DND-41 (cell line): ENCODE measurements at regions not wholly inside any gene's neighbourhood (a gene's known extent, or its start where the extent isn't known, plus 50 kb on each side); places are given as distances from the start of the nearest gene placed in this dataset.

ENCODE experiments used
- ATAC-seq: fragments of 200-7000 bp; cut with Tn5 transposase; 3 replicates; pipeline ENCODE4 v1.9.1; 2021; ENCODE audit warnings: low read depth; ENCODE audit not compliant: insufficient read depth
- DNase-seq: peaks from one replicate; pipeline ENCODE4 v3.0.0-alpha.2; 2020
- H2AFZ ChIP-seq: 2 replicates; pipeline ENCODE4 v1.6.0; 2012; ENCODE audit warnings: low read depth, low read length
- H3K27ac ChIP-seq: 2 replicates; pipeline ENCODE4 v1.5.1; 2012; ENCODE audit warnings: low read length, inconsistent platforms
- H3K27me3 ChIP-seq: fragments of 200-600 bp; sonication (generic); 2 replicates; pipeline ENCODE4 v1.6.0; 2012; ENCODE audit warnings: low read length, mild to moderate bottlenecking, inconsistent platforms; ENCODE audit not compliant: insufficient read depth, poor library complexity
- H3K36me3 ChIP-seq: 2 replicates; pipeline ENCODE4 v1.5.1; 2012; ENCODE audit warnings: low read length, inconsistent platforms; ENCODE audit not compliant: insufficient read depth
- H3K4me1 ChIP-seq: 2 replicates; pipeline ENCODE4 v1.5.1; 2012; ENCODE audit warnings: mild to moderate bottlenecking, low read length; ENCODE audit not compliant: insufficient read depth
- H3K4me2 ChIP-seq: 2 replicates; pipeline ENCODE4 v1.6.0; 2012; ENCODE audit warnings: mild to moderate bottlenecking, moderate library complexity, low read length, inconsistent platforms; ENCODE audit not compliant: insufficient read depth
- H3K4me3 ChIP-seq, 2 experiments: fragments of 200-600 bp in 1 of 2; shearing (Covaris generic) in 1 of 2; 2 replicates each; pipeline ENCODE4 v1.5.1; 2012 to 2016; ENCODE audit warnings: inconsistent platforms in 2 of 2, low read length in 2 of 2, mild to moderate bottlenecking in 2 of 2, low read depth in 1 of 2, moderate library complexity in 1 of 2
- H3K79me2 ChIP-seq: 2 replicates; pipeline ENCODE4 v1.6.0; 2012; ENCODE audit warnings: low read length, inconsistent platforms; ENCODE audit not compliant: insufficient read depth
- H3K9ac ChIP-seq: 2 replicates; pipeline ENCODE4 v1.6.0; 2012; ENCODE audit warnings: low read depth, mild to moderate bottlenecking, inconsistent platforms, low read length, moderate library complexity
- H3K9me3 ChIP-seq: 2 replicates; pipeline ENCODE4 v1.5.1; 2012; ENCODE audit warnings: low read length, moderate library complexity, mild to moderate bottlenecking, inconsistent platforms; ENCODE audit not compliant: insufficient read depth, severe bottlenecking
- H4K20me1 ChIP-seq: 2 replicates; pipeline ENCODE4 v1.6.0; 2012; ENCODE audit warnings: low read length; ENCODE audit not compliant: insufficient read depth
- EZH2 ChIP-seq: IDR thresholded peaks from 3 replicates; pipeline ENCODE4 v1.6.1; 2012; ENCODE audit warnings: borderline replicate concordance, low read depth, mild to moderate bottlenecking, moderate library complexity, low read length, inconsistent platforms; ENCODE audit not compliant: severe bottlenecking
- TF ChIP-seq, protein P1 (sequence below): IDR thresholded peaks from 2 replicates; pipeline ENCODE4 v1.5.1; 2012; ENCODE audit warnings: borderline replicate concordance, low read length, moderate library complexity, mild to moderate bottlenecking; ENCODE audit not compliant: poor library complexity, severe bottlenecking; ENCODE audit errors: extremely low read depth

DNA sequence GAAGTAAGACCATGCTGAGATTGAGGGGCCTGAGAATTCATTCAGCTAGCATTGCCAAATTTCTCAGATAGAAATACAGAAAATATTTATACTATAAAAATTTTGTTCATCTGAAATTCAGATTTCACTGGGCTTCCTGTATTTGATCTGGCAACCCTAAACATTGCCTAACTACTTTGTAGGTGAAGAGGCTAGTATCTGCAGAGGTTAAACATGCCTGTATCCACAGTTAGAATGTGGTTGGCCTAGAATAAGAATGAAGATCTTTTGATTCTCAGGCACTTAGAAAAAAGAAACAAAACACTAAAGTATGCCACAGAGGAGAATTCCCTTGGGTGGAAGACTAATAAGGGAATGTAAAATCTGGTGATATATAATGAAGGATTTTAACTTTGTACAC, 189.0 kb downstream of the DIPK2A start:
- Histone ChIP-seq H3K27me3 (no peaks in the 10 kb centered on the region), H3K4me2 (no peak overlapping the region), H3K4me3 (no peak overlapping the region), H3K4me1 (no peaks in the 10 kb centered on the region), H3K9me3 (no peaks in the 10 kb centered on the region), H4K20me1 (no peaks in the 10 kb centered on the region), H3K9ac (no peak overlapping the region), H3K79me2 (no peaks in the 10 kb centered on the region), H3K27ac (no peak overlapping the region), H2AFZ (no peak overlapping the region), H3K36me3 (no peaks in the 10 kb centered on the region)
- DNase-seq (no peak), ATAC-seq (no peak)
- TF ChIP-seq, protein P1, sequence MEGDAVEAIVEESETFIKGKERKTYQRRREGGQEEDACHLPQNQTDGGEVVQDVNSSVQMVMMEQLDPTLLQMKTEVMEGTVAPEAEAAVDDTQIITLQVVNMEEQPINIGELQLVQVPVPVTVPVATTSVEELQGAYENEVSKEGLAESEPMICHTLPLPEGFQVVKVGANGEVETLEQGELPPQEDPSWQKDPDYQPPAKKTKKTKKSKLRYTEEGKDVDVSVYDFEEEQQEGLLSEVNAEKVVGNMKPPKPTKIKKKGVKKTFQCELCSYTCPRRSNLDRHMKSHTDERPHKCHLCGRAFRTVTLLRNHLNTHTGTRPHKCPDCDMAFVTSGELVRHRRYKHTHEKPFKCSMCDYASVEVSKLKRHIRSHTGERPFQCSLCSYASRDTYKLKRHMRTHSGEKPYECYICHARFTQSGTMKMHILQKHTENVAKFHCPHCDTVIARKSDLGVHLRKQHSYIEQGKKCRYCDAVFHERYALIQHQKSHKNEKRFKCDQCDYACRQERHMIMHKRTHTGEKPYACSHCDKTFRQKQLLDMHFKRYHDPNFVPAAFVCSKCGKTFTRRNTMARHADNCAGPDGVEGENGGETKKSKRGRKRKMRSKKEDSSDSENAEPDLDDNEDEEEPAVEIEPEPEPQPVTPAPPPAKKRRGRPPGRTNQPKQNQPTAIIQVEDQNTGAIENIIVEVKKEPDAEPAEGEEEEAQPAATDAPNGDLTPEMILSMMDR: no peak
- no peak for TF ChIP-seq EZH2

DNA sequence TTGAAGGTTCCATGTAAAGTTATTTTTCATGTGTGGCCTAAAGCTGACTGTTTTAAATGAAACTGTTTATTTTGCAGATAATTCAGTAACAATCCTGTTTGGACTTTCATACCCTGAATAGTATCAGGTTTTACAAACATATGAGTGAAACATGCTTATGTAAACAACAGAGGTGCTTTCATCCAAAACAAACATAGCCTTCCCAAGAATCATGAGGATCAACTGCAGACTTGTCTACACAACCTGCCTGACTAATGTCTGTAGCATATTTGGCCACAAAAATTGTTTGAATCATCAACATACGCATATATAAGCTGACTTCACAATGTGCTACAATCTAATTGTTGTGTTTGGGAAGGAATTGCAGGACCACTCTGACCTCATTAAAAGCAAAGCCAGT, 190.4 kb downstream of the DIPK2A start:
- Histone ChIP-seq H3K9me3 (no peaks in the 10 kb centered on the region), H4K20me1 (no peaks in the 10 kb centered on the region), H3K27ac (no peak overlapping the region), H3K4me2 (no peak overlapping the region), H3K4me3 (no peak overlapping the region), H3K79me2 (no peaks in the 10 kb centered on the region), H3K36me3 (no peaks in the 10 kb centered on the region), H3K4me1 (no peaks in the 10 kb centered on the region), H2AFZ (no peak overlapping the region), H3K9ac (no peak overlapping the region), H3K27me3 (no peaks in the 10 kb centered on the region)
- ATAC-seq: no peak
- no peak for TF ChIP-seq EZH2
- TF ChIP-seq, protein P1: no peak
- no peak for DNase-seq

DNA sequence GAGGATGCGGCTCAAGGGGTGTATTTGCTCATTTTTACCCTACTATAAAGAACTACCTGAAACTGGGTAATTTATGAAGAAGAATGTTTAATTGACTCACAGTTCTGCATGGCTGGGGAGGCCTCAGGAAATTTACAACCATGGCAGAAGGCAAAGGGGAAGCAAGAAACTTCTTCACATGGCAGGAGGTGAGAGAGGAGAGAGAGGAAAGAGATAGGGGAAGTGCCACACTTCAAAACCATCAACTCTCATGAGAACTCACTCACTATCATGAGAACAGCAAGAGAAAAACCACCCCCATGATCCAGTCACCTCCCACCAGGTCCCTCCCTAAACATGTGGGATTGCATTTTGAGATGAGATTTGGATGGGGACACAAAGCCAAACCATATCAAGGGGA, 192.7 kb downstream of the DIPK2A start:
- Histone ChIP-seq H2AFZ (no peak overlapping the region), H4K20me1 (no peaks in the 10 kb centered on the region), H3K27ac (no peak overlapping the region), H3K27me3 (no peaks in the 10 kb centered on the region), H3K4me1 (no peaks in the 10 kb centered on the region), H3K79me2 (no peaks in the 10 kb centered on the region), H3K4me2 (no peak overlapping the region), H3K9ac (no peak overlapping the region), H3K9me3 (no peaks in the 10 kb centered on the region), H3K36me3 (no peaks in the 10 kb centered on the region), H3K4me3 (no peak overlapping the region)
- TF ChIP-seq, protein P1: no peak
- no peak for TF ChIP-seq EZH2
- no peak for DNase-seq
- no peak for ATAC-seq

GRCh38 chr3:144165482-144165881, 193.9 kb downstream of the DIPK2A start:
- no peaks in the 10 kb centered on the region for H4K20me1 ChIP-seq
- H3K4me3 ChIP-seq: no peak overlapping the region
- TF ChIP-seq, protein P1: no peak
- TF ChIP-seq EZH2: no peak
- no peak for ATAC-seq
- H3K4me1 ChIP-seq: no peaks in the 10 kb centered on the region
- no peak overlapping the region for H3K27ac ChIP-seq
- no peaks in the 10 kb centered on the region for H3K79me2 ChIP-seq
- H3K27me3 ChIP-seq: no peaks in the 10 kb centered on the region
- no peaks in the 10 kb centered on the region for H3K9me3 ChIP-seq
- H3K4me2 ChIP-seq: no peak overlapping the region
- H3K36me3 ChIP-seq: no peaks in the 10 kb centered on the region
- H3K9ac ChIP-seq: no peak overlapping the region
- DNase-seq: no peak
- no peak overlapping the region for H2AFZ ChIP-seq
